Dedifferentiated amniotic fluid mesenchymal stem cell (primary cell): ENCODE measurements at regions not wholly inside any gene's neighbourhood (a gene's known extent, or its start where the extent isn't known, plus 50 kb on each side); places are given as distances from the start of the nearest gene placed in this dataset.
"Not testable (repeated sequence)": the region's sequence is repeated elsewhere in the genome, so short reads cannot be mapped to it uniquely, and the experiment has no call there.

Source experiments
- DNase-seq: peaks from one replicate; pipeline ENCODE4 v3.0.0-alpha.2; 2016; ENCODE audit errors: extremely low spot score

DNA sequence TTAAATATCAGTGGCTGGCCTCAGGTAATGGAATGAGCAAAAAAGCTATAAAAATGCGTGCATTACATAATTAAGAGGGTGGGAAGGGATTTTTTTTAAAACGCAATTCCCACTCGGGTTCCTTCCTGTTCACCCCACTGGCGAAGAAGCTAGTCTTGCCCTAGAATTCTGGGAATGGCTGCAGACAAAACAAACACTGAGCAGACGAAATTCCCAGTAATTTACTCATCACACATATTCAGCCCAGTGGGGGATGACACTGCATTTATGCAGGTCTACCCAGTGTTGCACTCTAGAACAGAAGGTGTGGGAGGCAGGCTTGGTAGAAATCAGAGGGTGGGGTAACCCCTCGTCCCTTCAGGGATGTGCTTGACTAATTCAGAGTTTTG, 2695.0 kb upstream of the DEFB115 start:
- DNase-seq: no peak

DNA sequence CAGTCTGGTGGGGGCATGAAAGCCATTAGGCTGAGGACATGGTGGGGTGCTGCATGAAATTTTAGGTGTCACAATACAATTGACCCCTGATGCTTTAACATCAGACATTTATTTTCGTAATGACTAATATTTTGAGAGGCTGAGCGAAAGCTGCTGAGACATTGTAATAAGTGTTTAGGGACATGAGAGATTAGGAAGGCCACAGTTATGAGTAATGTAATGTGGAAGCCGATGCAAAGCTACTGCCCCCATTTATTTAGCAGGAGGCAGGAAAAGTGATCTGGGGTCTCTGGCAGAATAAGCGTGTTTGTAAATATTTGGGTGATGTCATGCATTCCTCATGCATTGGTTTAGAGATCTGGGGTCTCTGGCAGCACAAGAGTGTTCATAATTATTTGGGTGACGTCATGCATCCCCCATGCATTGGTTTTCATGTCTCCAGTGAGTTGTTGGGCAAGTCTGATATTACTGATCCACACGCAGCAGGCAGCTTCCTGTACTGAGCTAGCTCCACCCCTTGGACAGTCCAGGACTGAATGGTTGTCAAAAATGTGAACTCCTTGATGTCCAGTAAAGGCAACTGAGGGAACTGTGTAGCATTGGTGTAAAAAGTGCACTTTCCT, 2694.5 kb upstream of the DEFB115 start:
- DNase-seq: peak; percentile 26

DNA sequence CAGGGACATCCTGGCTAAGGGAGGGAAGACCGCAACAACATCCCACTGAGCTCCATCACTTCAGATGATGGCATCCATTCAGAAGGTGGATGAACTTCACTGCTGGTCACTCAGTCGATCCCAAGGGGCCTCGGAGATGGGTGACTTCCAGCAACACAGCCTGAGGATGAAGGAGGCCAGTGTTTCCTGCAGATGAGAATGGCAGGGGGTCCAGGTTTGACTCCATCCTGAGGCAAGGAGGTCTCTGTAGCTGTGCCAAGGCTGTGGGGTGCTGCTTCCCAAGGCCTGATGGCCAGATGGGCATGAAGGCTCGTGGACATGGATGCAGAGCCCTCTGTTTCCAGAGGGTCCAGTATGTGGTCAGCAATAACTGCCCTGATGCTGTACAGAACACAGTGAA, 2693.4 kb upstream of the DEFB115 start:
- not testable (repeated sequence) for DNase-seq

DNA sequence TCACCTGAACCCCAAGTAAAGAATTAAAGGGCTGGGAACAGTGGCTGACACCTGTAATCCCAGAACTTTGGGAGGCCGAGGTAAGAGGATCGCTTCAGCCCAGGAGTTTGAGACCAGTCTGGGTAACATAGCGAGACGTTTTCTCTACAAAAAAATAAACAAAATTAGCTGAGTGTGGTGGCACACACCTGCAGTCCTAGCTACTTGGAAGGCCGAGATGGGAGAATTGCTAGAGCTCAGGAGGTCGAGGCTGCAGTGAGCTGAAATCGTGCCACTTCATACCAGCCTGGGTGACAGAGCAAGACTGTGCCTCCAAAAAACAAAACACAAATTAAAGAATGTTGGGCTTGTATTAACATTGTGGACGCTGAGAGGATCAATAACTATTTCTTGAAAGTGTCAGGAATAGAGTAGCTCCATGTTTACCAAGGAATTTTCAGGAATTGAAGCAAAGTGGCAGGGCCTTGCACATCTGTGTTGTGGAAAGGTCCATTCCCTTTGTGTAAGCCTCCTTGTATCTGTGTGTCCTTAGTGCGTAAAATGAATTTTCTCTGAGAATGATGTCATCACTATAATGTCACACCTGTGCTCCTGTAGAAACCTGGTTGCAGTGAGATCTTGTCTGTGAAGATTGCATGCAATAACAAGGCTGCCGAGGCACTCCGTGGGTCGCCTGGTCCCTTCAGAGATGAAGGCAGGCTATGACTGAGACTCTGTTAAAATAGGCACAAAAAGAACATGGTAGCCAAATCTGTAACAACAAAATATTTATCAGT, 2692.6 kb upstream of the DEFB115 start:
- not testable (repeated sequence) for DNase-seq

GRCh38 chr20:28575991-28576390, 2681.5 kb upstream of the DEFB115 start:
- DNase-seq: not testable (repeated sequence)

DNA sequence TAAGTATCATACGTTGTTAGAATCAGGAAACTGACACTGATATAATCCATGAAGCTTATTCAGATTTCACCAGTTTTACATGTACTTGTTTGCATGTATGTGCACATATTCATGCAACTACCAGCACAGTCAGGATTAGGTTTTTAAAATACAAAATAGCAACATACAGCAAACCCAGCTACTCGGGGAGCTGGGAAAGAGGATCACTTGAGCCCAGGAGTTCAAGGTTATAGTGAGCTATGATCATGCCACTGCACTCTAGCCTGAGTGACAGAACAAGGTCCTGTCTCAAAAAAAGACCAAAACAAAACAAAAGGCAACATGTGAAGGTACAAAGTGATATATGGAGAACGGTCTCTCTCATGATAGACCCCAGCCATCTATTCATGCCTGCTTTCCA, 2665.8 kb upstream of the DEFB115 start:
- DNase-seq: not testable (repeated sequence)

GRCh38 chr20:28593383-28593782, 2664.1 kb upstream of the DEFB115 start:
- DNase-seq: not testable (repeated sequence)

- DNase-seq: not testable (repeated sequence)
These were observed 2663.0 kb upstream of the DEFB115 start for GRCh38 chr20:28594476-28594875.

- DNase-seq: not testable (repeated sequence)
These were observed 2655.5 kb upstream of the DEFB115 start for GRCh38 chr20:28602006-28602402.

GRCh38 chr20:28602403-28603217, 2654.9 kb upstream of the DEFB115 start:
- peak; percentile 69 for DNase-seq

DNA sequence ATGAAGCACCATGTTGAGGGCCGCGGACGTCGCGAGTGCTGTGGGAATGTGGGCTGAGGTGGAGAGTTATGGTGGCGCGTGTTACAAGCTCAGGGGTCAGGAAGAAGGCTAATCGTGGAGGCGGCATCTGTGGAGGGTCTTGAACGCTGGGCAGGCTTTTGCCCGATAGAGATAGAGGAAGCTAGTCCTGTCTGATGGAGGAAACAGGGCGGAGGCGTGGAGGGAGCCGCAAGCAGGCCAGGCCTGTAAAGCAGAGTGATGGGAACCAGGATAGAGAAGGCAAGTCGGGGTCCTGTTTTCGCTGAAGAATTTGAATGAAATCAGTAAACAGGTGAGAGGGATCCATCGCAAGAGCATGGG, 2654.3 kb upstream of the DEFB115 start:
- not testable (repeated sequence) for DNase-seq

- no peak for DNase-seq
These were observed 2641.1 kb upstream of the DEFB115 start for GRCh38 chr20:28616354-28616753.

- not testable (repeated sequence) for DNase-seq
These were observed 2637.4 kb upstream of the DEFB115 start for GRCh38 chr20:28619956-28620651.

GRCh38 chr20:28625112-28625511, 2632.4 kb upstream of the DEFB115 start:
- not testable (repeated sequence) for DNase-seq

GRCh38 chr20:28640831-28641230, 2616.6 kb upstream of the DEFB115 start:
- DNase-seq: not testable (repeated sequence)
